ENCODE measurements at regions not wholly inside any gene's neighbourhood (a gene's known extent, or its start where the extent isn't known, plus 50 kb on each side); places are given as distances from the start of the nearest gene placed in this dataset.

GRCh38 chr3:127033171-127033570 is 50.3 kb downstream of the PLXNA1 start:
- ChIA-PET POLR2A (no interaction called here), CTCF (no interaction called here)
- Mint-ChIP-seq H3K27ac (no peak overlapping the region), H3K27me3 (no peaks in the 10 kb centered on the region), H3K9me3 (no peaks in the 10 kb centered on the region), H3K36me3 (ENCODE audit: low read depth) (no peaks in the 10 kb centered on the region), H3K4me1 (no peaks in the 10 kb centered on the region), H3K4me3 (no peak overlapping the region)
- no peak for DNase-seq

DNA sequence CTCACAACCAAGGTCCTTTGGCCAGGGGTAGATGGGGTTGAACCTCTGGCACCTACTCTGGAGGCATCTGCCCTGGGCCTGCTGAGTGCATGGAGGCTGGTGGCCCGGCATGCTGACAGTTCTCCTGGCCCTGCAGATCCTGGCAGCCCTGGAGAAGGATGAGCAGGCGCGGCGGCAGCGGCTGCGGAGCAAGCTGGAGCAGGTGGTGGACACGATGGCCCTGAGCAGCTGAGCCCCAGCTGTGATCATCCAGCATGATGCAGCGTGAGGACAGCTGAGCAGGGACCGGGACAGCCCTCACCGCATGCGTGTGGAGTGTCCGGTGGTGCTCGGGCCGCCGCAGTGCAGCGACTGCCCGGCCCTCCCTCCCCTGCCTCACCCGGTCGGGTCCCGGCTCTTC is 50.9 kb downstream of the PLXNA1 start:
- POLR2A ChIA-PET, result no interaction called here
- CTCF ChIA-PET, result no interaction called here

DNA sequence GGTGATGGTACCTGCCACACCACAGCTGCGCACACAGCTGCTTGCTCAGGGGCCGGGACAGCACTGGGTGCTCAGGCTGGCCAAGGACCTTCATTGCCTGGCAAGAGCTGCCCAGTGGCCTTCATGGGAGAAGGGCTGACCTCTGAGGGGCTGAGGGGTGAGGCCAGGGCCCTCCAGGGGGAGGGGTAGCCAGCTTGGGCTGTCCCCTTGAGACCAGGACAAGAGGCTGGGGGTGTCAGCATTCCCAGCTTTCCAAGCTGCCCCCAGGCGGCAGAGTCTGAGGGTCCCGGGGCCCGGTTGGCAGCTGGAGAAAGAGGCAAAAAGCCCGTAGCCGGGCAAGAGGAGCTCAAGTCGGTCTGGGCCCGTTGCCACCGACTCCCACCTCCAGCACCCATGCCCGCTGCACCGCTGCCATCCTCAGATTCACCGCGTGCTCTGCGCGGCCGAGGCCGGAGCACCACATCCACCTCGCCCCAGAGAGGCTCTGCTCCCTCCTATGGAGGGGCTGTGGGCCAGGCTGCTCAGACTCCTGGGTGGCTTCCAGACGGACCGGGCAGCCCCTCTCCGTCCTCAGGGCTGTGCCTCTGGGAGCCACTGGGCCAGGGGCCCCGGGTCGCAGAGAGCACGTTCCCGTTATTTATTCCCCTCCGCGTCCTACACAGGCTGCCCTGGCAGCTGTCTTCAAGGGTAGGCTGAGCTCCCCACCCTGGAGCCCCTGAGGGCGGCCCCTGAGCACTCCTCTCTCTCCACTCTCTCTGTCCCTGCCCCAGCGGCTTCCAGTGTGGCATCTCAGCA is 51.5 kb downstream of the PLXNA1 start:
- no peaks in the 10 kb centered on the region for H3K27me3 Mint-ChIP-seq
- no peak overlapping the region for H3K27ac Mint-ChIP-seq
- no peaks in the 10 kb centered on the region for H3K36me3 Mint-ChIP-seq (ENCODE audit: low read depth)
- no peak for DNase-seq
- H3K9me3 Mint-ChIP-seq, result no peaks in the 10 kb centered on the region
- ChIA-PET CTCF (no interaction called here), POLR2A (no interaction called here)
- no peaks in the 10 kb centered on the region for H3K4me1 Mint-ChIP-seq
- H3K4me3 Mint-ChIP-seq, result no peak overlapping the region

More for the DNA sequence above, 50.9 kb downstream of the PLXNA1 start:
- Mint-ChIP-seq H3K27me3 (no peaks in the 10 kb centered on the region), H3K4me1 (no peaks in the 10 kb centered on the region), H3K36me3 (ENCODE audit: low read depth) (no peaks in the 10 kb centered on the region), H3K4me3 (no peak overlapping the region), H3K9me3 (no peaks in the 10 kb centered on the region), H3K27ac (no peak overlapping the region)
- DNase-seq, result no peak

DNA sequence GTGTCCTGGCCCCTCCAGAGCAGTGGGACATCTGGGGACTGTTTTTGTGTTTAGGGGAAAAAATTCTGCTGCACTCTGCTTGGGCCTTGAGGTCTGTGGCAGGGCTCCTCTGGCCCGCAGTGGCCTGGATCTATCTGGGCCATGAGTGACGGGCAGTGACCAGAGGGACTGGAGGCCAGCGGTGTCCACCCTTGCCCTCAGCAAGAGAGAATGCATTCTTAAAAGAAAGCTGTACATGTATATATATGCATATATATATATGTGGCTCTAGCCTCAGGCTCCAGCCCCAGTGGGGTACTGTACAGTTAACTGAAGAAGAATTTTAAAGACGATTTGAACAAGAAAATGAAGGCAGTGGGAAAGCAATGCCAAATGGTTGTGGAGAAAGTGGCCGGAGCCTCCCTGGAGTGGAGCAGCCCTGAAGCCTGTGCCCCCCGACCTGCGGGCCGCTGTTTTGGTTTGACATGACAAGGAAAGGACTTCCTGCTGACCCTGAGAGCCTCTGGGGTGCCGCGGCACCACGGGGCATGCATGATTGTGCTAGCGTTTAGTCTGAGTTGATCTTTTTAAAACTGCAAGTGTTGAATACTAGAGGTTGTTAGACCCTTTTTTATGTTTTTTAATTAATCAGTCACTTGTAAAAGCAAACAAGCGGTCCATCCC is 52.2 kb downstream of the PLXNA1 start:
- Mint-ChIP-seq H3K27ac (no peak overlapping the region), H3K27me3 (no peaks in the 10 kb centered on the region), H3K4me3 (no peak overlapping the region), H3K36me3 (ENCODE audit: low read depth) (no peaks in the 10 kb centered on the region), H3K9me3 (no peaks in the 10 kb centered on the region), H3K4me1 (no peaks in the 10 kb centered on the region)
- CTCF ChIA-PET, result no interaction called here
- DNase-seq, result no peak
- POLR2A ChIA-PET, result no interaction called here

DNA sequence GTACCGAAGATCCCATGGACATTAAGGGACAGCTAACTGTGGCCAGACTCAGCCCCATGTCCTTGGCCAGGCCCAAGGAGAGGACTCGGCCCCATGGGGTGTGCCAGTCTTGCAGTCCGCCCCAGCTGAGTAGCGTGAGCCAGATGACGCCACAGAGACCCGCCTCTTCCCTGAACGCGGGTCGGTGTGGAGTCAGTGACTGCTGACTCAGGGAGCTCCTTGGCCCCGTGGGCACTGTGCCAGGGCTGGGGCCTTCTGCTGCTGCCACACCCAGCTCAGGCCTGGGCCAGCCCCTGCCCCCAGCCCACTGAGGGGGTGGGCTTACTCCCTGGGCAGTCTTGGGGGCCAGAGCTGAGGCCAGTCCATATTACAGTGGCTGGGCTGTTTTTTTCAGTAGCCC is 52.8 kb downstream of the PLXNA1 start:
- Mint-ChIP-seq H3K4me1 (no peaks in the 10 kb centered on the region), H3K4me3 (no peak overlapping the region), H3K27me3 (no peaks in the 10 kb centered on the region), H3K27ac (no peak overlapping the region), H3K9me3 (no peaks in the 10 kb centered on the region), H3K36me3 (ENCODE audit: low read depth) (no peaks in the 10 kb centered on the region)
- DNase-seq, result no peak
- ChIA-PET POLR2A (no interaction called here), CTCF (no interaction called here)

GRCh38 chr3:127036209-127037020 is 53.5 kb downstream of the PLXNA1 start:
- Mint-ChIP-seq H3K9me3 (no peaks in the 10 kb centered on the region), H3K36me3 (ENCODE audit: low read depth) (no peaks in the 10 kb centered on the region), H3K4me1 (no peaks in the 10 kb centered on the region), H3K27ac (no peak overlapping the region), H3K4me3 (no peak overlapping the region), H3K27me3 (no peaks in the 10 kb centered on the region)
- DNase-seq, result no peak
- ChIA-PET POLR2A (no interaction called here), CTCF (no interaction called here)

- no peaks in the 10 kb centered on the region for H3K4me1 Mint-ChIP-seq
- ChIA-PET CTCF (no interaction called here), POLR2A (no interaction called here)
- DNase-seq, result no peak
- no peaks in the 10 kb centered on the region for H3K36me3 Mint-ChIP-seq (ENCODE audit: low read depth)
- H3K4me3 Mint-ChIP-seq, result no peak overlapping the region
- no peaks in the 10 kb centered on the region for H3K27me3 Mint-ChIP-seq
- no peak overlapping the region for H3K27ac Mint-ChIP-seq
- no peaks in the 10 kb centered on the region for H3K9me3 Mint-ChIP-seq
These were observed 54.1 kb downstream of the PLXNA1 start for GRCh38 chr3:127037021-127037400.

GRCh38 chr3:127037418-127037841 is 54.5 kb downstream of the PLXNA1 start:
- no peaks in the 10 kb centered on the region for H3K4me1 Mint-ChIP-seq
- POLR2A ChIA-PET, result no interaction called here
- H3K36me3 Mint-ChIP-seq (ENCODE audit: low read depth), result no peaks in the 10 kb centered on the region
- H3K27ac Mint-ChIP-seq, result no peak overlapping the region
- no peaks in the 10 kb centered on the region for H3K27me3 Mint-ChIP-seq
- no peaks in the 10 kb centered on the region for H3K9me3 Mint-ChIP-seq
- H3K4me3 Mint-ChIP-seq, result no peak overlapping the region
- DNase-seq, result no peak
- CTCF ChIA-PET, result no interaction called here

- H3K9me3 Mint-ChIP-seq, result no peaks in the 10 kb centered on the region
- H3K4me3 Mint-ChIP-seq, result no peak overlapping the region
- H3K36me3 Mint-ChIP-seq (ENCODE audit: low read depth), result no peaks in the 10 kb centered on the region
- no peak overlapping the region for H3K27ac Mint-ChIP-seq
- ChIA-PET CTCF (no interaction called here), POLR2A (no interaction called here)
- no peaks in the 10 kb centered on the region for H3K4me1 Mint-ChIP-seq
- H3K27me3 Mint-ChIP-seq, result no peaks in the 10 kb centered on the region
- no peak for DNase-seq
These were observed 55.1 kb downstream of the PLXNA1 start for GRCh38 chr3:127037971-127038446.

- no peak overlapping the region for H3K4me3 Mint-ChIP-seq
- POLR2A ChIA-PET, result no interaction called here
- no peak overlapping the region for H3K27ac Mint-ChIP-seq
- CTCF ChIA-PET, result no interaction called here
- no peaks in the 10 kb centered on the region for H3K27me3 Mint-ChIP-seq
- DNase-seq, result no peak
- H3K9me3 Mint-ChIP-seq, result no peaks in the 10 kb centered on the region
- H3K4me1 Mint-ChIP-seq, result no peaks in the 10 kb centered on the region
- H3K36me3 Mint-ChIP-seq (ENCODE audit: low read depth), result no peaks in the 10 kb centered on the region
These were observed 55.6 kb downstream of the PLXNA1 start for GRCh38 chr3:127038466-127038865.

DNA sequence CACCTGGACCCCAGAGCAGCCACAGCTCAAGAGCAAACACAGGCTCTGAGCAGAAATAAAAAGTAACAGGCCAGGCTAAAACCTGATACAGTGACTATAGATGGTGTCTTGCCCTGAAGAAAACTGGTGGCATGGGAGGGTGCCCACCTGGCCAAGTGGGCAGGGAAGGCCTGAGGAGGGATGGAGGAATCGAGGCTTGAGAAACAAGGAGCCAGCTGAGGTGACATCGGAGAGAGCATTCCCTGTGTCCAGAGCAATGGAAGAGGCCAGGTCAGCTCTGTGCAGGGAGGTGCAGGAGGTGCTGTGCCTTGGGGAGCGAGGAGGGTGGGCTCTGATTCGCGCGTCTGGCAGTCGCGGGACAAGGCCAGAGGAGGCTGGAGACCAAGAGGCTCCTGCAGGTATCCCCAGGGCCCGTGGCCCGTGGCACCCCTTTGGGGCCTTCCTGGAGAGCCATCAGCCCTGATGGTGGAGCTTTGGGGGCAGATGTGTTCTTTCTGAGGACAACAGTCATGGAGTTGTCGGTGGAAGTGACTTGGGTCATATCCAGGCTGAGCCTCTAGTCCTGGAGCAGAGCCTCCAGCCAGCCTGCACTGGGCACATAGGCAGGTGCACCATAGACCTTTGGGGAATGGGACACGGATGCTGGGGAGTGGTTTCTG is 56.1 kb downstream of the PLXNA1 start:
- H3K4me3 Mint-ChIP-seq, result no peak overlapping the region
- no peak for DNase-seq
- no peaks in the 10 kb centered on the region for H3K4me1 Mint-ChIP-seq
- no peaks in the 10 kb centered on the region for H3K9me3 Mint-ChIP-seq
- no peaks in the 10 kb centered on the region for H3K27me3 Mint-ChIP-seq
- POLR2A ChIA-PET, result no interaction called here
- H3K27ac Mint-ChIP-seq, result no peak overlapping the region
- CTCF ChIA-PET, result no interaction called here
- no peaks in the 10 kb centered on the region for H3K36me3 Mint-ChIP-seq (ENCODE audit: low read depth)

- Mint-ChIP-seq H3K4me1 (no peaks in the 10 kb centered on the region), H3K9me3 (no peaks in the 10 kb centered on the region), H3K36me3 (ENCODE audit: low read depth) (no peaks in the 10 kb centered on the region), H3K4me3 (no peak overlapping the region), H3K27ac (no peak overlapping the region), H3K27me3 (no peaks in the 10 kb centered on the region)
- ChIA-PET POLR2A (no interaction called here), CTCF (no interaction called here)
- DNase-seq, result no peak
These were observed 56.8 kb downstream of the PLXNA1 start for GRCh38 chr3:127039719-127040118.

- Mint-ChIP-seq H3K9me3 (no peaks in the 10 kb centered on the region), H3K27me3 (no peaks in the 10 kb centered on the region), H3K4me1 (no peaks in the 10 kb centered on the region), H3K27ac (no peak overlapping the region), H3K4me3 (no peak overlapping the region), H3K36me3 (ENCODE audit: low read depth) (no peaks in the 10 kb centered on the region)
- ChIA-PET POLR2A (no interaction called here), CTCF (no interaction called here)
- DNase-seq, result no peak
These were observed 57.3 kb downstream of the PLXNA1 start for GRCh38 chr3:127040216-127040615.

Data from activated CD4-positive, alpha-beta memory T cell treated with anti-CD3 and anti-CD28 coated beads, Interleukin-2, amount 10 ng/mL, durations not matched to agents 7 days and 5 days (primary cell).